ENCODE measurements at regions not wholly inside any gene's neighbourhood (a gene's known extent, or its start where the extent isn't known, plus 50 kb on each side); places are given as distances from the start of the nearest gene placed in this dataset.

GRCh38 chr4:54852054-54852453 is 194.3 kb downstream of the KIT start:
- Histone ChIP-seq H3K27me3 (ENCODE audit: control insufficient read depth, insufficient read depth, low read length) (peaks cover 10% of the 10 kb centered on the region), H3K4me2 (ENCODE audit: low read depth, low read length) (no peak overlapping the region), H4K5ac (ENCODE audit: low read depth, low read length) (no peak overlapping the region), H4K20me1 (ENCODE audit: insufficient read depth, low read length) (no peaks in the 10 kb centered on the region), H3K18ac (ENCODE audit: low read depth, low read length) (no peak overlapping the region), H3K4me1 (ENCODE audit: control insufficient read depth, insufficient read depth, low read length) (no peaks in the 10 kb centered on the region; the same call in 1 of the 2 replicates), H2BK120ac (ENCODE audit: low read depth, low read length) (no peak overlapping the region), H4K91ac (ENCODE audit: insufficient read depth, low read depth, low read length) (no peak overlapping the region), H3K79me1 (ENCODE audit: low read depth in 1 of 2, low read length in 2 of 2) (no peaks in the 10 kb centered on the region), H2AK9ac (replicated peaks; ENCODE audit: low read depth, low read length, poor library complexity) (no peak overlapping the region), H3K4ac (ENCODE audit: low read depth, low read length) (no peak overlapping the region), H3K9me1 (ENCODE audit: insufficient read depth, low read length) (no peaks in the 10 kb centered on the region), H3K9ac (ENCODE audit: low read depth, low read length) (no peak overlapping the region), H3K27ac (ENCODE audit: insufficient read depth, low read length) (no peak overlapping the region), H3K36me3 (ENCODE audit: control insufficient read depth, insufficient read depth, low read length) (no peaks in the 10 kb centered on the region), H2AK5ac (ENCODE audit: low read depth, low read length) (no peak overlapping the region), H4K8ac (ENCODE audit: low read depth in 2 of 2, low read length in 2 of 2) (no peak overlapping the region), H3K56ac (ENCODE audit: extremely low read depth, insufficient read depth, low read length) (no peak overlapping the region), H3K9me3 (ENCODE audit: control insufficient read depth, insufficient read depth, low read length) (no peaks in the 10 kb centered on the region), H3K14ac (replicated peaks; ENCODE audit: low read depth, low read length) (no peak overlapping the region), H3K4me3 (ENCODE audit: insufficient read depth, low read depth, low read length) (no peak overlapping the region), H2BK5ac (ENCODE audit: low read depth, low read length, poor library complexity, severe bottlenecking) (no peak overlapping the region), H2BK15ac (ENCODE audit: low read depth, low read length) (no peak overlapping the region), H2AFZ (replicated peaks; ENCODE audit: low read length, poor library complexity) (no peak overlapping the region), H2BK20ac (ENCODE audit: low read depth, low read length) (no peak overlapping the region), H3K23ac (ENCODE audit: low read depth, low read length) (no peak overlapping the region)
- TF ChIP-seq BHLHE40 (IDR thresholded peaks at IDR 0.05; ENCODE audit: low read depth, low read length) (no peak), CHD1 (IDR thresholded peaks at IDR 0.05; ENCODE audit: low read depth, low read length) (no peak), CEBPB (IDR thresholded peaks at IDR 0.05; ENCODE audit: low read depth, low read length) (no peak), RAD21 (IDR thresholded peaks at IDR 0.05; ENCODE audit: low read length) (no peak), RCOR1 (IDR thresholded peaks at IDR 0.05; ENCODE audit: insufficient replicate concordance, low read length) (no peak), NFE2L2 (IDR thresholded peaks at IDR 0.05; ENCODE audit: low read depth, low read length) (no peak), FOS (IDR thresholded peaks at IDR 0.05; ENCODE audit: low read depth, low read length) (no peak), MAFK (IDR thresholded peaks at IDR 0.05; ENCODE audit: low read depth, low read length) (no peak), MAZ (IDR thresholded peaks at IDR 0.05; ENCODE audit: borderline replicate concordance, low read depth, low read length) (no peak), MXI1 (IDR thresholded peaks at IDR 0.05; ENCODE audit: borderline replicate concordance, low read depth, low read length) (no peak), ELK1 (IDR thresholded peaks at IDR 0.05; ENCODE audit: borderline replicate concordance, low read depth, low read length) (no peak), POLR2A (IDR thresholded peaks at IDR 0.05; ENCODE audit: low read depth, low read length) (no peak), SMC3 (IDR thresholded peaks at IDR 0.05; ENCODE audit: low read depth, low read length) (no peak), USF2 (IDR thresholded peaks at IDR 0.05; ENCODE audit: low read depth, low read length) (no peak), RFX5 (IDR thresholded peaks at IDR 0.05; ENCODE audit: low read depth, low read length) (no peak)
- TF ChIP-seq, protein P1, sequence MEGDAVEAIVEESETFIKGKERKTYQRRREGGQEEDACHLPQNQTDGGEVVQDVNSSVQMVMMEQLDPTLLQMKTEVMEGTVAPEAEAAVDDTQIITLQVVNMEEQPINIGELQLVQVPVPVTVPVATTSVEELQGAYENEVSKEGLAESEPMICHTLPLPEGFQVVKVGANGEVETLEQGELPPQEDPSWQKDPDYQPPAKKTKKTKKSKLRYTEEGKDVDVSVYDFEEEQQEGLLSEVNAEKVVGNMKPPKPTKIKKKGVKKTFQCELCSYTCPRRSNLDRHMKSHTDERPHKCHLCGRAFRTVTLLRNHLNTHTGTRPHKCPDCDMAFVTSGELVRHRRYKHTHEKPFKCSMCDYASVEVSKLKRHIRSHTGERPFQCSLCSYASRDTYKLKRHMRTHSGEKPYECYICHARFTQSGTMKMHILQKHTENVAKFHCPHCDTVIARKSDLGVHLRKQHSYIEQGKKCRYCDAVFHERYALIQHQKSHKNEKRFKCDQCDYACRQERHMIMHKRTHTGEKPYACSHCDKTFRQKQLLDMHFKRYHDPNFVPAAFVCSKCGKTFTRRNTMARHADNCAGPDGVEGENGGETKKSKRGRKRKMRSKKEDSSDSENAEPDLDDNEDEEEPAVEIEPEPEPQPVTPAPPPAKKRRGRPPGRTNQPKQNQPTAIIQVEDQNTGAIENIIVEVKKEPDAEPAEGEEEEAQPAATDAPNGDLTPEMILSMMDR (conservative IDR thresholded peaks at IDR 0.05; ENCODE audit: low read depth, low read length) = no peak
- no peak for DNase-seq
- dilution Hi-C loops (cut with HindIII; ENCODE audit: low sequenced_read_pairs, unreplicated experiment) = no loop called here
- POLR2A ChIA-PET (ENCODE audit: unreplicated experiment) = no interaction called here
- CTCF ChIA-PET = no interaction called here
- BruUV-seq (replicated peaks) = no TSS peak
- ATAC-seq (ENCODE audit: low read depth) = no peak
- intact Hi-C loops (cut with micrococcal nuclease) = no loop called here
- in situ Hi-C loops (cut with MboI; ENCODE audit: low sequenced_read_pairs) = no loop called here
- no CpG with 5 or more reads among the region's 1 CpG for WGBS, 2 experiments (ENCODE audit: extremely low coverage in 2 of 2, insufficient read length in 1 of 2)

Data from IMR-90 (cell line).